Ectodermal cell (in vitro differentiated cells): ENCODE measurements at regions not wholly inside any gene's neighbourhood (a gene's known extent, or its start where the extent isn't known, plus 50 kb on each side); places are given as distances from the start of the nearest gene placed in this dataset.

Source experiments
- H3K27ac ChIP-seq: 2 replicates; pipeline ENCODE4 v1.7.0; 2013; ENCODE audit warnings: mild to moderate bottlenecking, low read depth, low read length; ENCODE audit not compliant: insufficient read depth, poor library complexity, severe bottlenecking
- H3K27me3 ChIP-seq: 2 replicates; pipeline ENCODE4 v1.7.0; 2013; ENCODE audit warnings: mild to moderate bottlenecking, low read length; ENCODE audit not compliant: insufficient read depth, control insufficient read depth, poor library complexity, severe bottlenecking
- H3K36me3 ChIP-seq: one replicate; pipeline ENCODE4 v1.7.0; 2013; ENCODE audit warnings: low read length; ENCODE audit not compliant: control insufficient read depth, insufficient read depth
- H3K4me1 ChIP-seq: one replicate; pipeline ENCODE4 v1.7.0; 2013; ENCODE audit warnings: low read length; ENCODE audit not compliant: control insufficient read depth, insufficient read depth
- H3K4me3 ChIP-seq: 2 replicates; pipeline ENCODE4 v1.7.0; 2013; ENCODE audit warnings: low read depth, low read length, control low read depth; ENCODE audit not compliant: insufficient read depth
- H3K9me3 ChIP-seq: 2 replicates; pipeline ENCODE4 v1.7.0; 2013; ENCODE audit warnings: mild to moderate bottlenecking, low read length, moderate library complexity; ENCODE audit not compliant: control insufficient read depth
- WGBS, 2 experiments: methylation state at CpG; one replicate each; pipeline ENCODE4 v1.1.7; 2013; ENCODE audit warnings: missing lambda C conversion rate in 2 of 2; 5-methylcytosine and 5-hydroxymethylcytosine counted together

- WGBS, 2 experiments: 93 to 96% methylated on average over 11 of the region's 11 CpGs
- H3K27ac ChIP-seq: no peak overlapping the region
- no peaks in the 10 kb centered on the region for H3K4me1 ChIP-seq
- no peaks in the 10 kb centered on the region for H3K36me3 ChIP-seq
- no peak overlapping the region for H3K4me3 ChIP-seq
- H3K9me3 ChIP-seq: no peaks in the 10 kb centered on the region
- H3K27me3 ChIP-seq: no peaks in the 10 kb centered on the region
Observed at GRCh38 chr12:127411981-127412380, 855.0 kb upstream of the TMEM132C start.

GRCh38 chr12:127412866-127413265, 854.1 kb upstream of the TMEM132C start:
- H3K4me1 ChIP-seq: no peaks in the 10 kb centered on the region
- H3K4me3 ChIP-seq: no peak overlapping the region
- WGBS, 2 experiments: 93% methylated on average over 4 of the region's 4 CpGs
- no peaks in the 10 kb centered on the region for H3K9me3 ChIP-seq
- H3K36me3 ChIP-seq: no peaks in the 10 kb centered on the region
- no peak overlapping the region for H3K27ac ChIP-seq
- H3K27me3 ChIP-seq: no peaks in the 10 kb centered on the region

GRCh38 chr12:127414186-127414585, 852.8 kb upstream of the TMEM132C start:
- Histone ChIP-seq H3K4me1 (no peaks in the 10 kb centered on the region), H3K4me3 (no peak overlapping the region), H3K36me3 (no peaks in the 10 kb centered on the region), H3K9me3 (no peaks in the 10 kb centered on the region), H3K27ac (no peak overlapping the region), H3K27me3 (no peaks in the 10 kb centered on the region)
- 83 to 86% methylated on average over 8 of the region's 8 CpGs for WGBS, 2 experiments

DNA sequence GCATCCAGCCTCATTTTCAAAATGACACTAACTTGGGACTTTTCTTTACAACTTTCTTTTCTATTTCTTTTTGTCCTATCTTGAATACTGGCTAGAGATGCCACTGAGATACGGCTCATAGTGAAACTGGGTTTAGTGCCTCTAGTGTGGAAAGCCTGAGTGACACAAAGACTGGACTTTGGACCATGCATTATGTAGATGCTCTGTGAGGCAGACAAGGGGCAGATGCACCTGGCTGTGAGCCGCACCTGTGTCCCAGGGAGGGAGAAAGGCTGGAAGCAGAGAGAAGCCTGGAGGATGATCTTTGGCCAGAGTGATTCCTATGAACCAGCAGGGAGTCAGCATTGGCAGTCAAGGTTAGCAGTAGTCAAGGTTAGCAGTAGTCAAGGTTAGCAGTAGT, 852.3 kb upstream of the TMEM132C start:
- Histone ChIP-seq H3K4me1 (no peaks in the 10 kb centered on the region), H3K27ac (no peak overlapping the region), H3K4me3 (no peak overlapping the region), H3K9me3 (no peaks in the 10 kb centered on the region), H3K36me3 (no peaks in the 10 kb centered on the region), H3K27me3 (no peaks in the 10 kb centered on the region)
- WGBS, 2 experiments: 93 to 94% methylated on average over 2 of the region's 2 CpGs

GRCh38 chr12:127416796-127417195, 850.2 kb upstream of the TMEM132C start:
- Histone ChIP-seq H3K27ac (no peak overlapping the region), H3K4me1 (no peaks in the 10 kb centered on the region), H3K9me3 (no peaks in the 10 kb centered on the region), H3K36me3 (no peaks in the 10 kb centered on the region), H3K27me3 (no peaks in the 10 kb centered on the region), H3K4me3 (no peak overlapping the region)
- 89 to 92% methylated on average over 3 of the region's 3 CpGs for WGBS, 2 experiments

GRCh38 chr12:127419111-127419510, 847.9 kb upstream of the TMEM132C start:
- Histone ChIP-seq H3K36me3 (no peaks in the 10 kb centered on the region), H3K27me3 (no peaks in the 10 kb centered on the region), H3K4me1 (no peaks in the 10 kb centered on the region), H3K4me3 (no peak overlapping the region), H3K27ac (no peak overlapping the region), H3K9me3 (no peaks in the 10 kb centered on the region)
- WGBS, 2 experiments: 91% methylated on average over 2 of the region's 2 CpGs

DNA sequence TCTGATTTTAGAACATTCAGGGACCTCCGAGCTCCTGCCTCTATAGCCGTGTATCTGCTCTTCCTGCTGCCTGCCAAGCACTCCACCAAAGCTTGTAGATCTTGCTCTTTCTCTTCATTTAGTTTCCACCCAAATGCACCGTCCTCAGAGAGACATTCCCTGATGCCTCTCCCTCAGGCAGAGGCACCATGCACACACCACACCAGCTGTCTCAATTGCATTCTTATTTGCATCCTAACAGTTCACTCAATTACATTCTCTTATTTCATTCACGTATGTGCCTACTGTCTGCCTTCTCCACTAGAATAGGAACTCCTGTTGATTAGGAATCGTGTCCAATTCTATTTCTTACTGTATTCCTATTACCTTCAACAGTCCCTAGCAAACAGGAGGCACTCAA, 845.4 kb upstream of the TMEM132C start:
- 84 to 86% methylated on average over 5 of the region's 5 CpGs for WGBS, 2 experiments

GRCh38 chr12:127422935-127423566, 843.9 kb upstream of the TMEM132C start:
- Histone ChIP-seq H3K4me3 (no peak overlapping the region), H3K27ac (no peak overlapping the region), H3K9me3 (no peaks in the 10 kb centered on the region), H3K36me3 (no peaks in the 10 kb centered on the region), H3K4me1 (no peaks in the 10 kb centered on the region), H3K27me3 (no peaks in the 10 kb centered on the region)
- 93 to 96% methylated on average over 9 of the region's 9 CpGs for WGBS, 2 experiments

More for the DNA sequence above, 845.4 kb upstream of the TMEM132C start:
- H3K27me3 ChIP-seq: no peaks in the 10 kb centered on the region
- H3K4me1 ChIP-seq: no peaks in the 10 kb centered on the region
- no peak overlapping the region for H3K27ac ChIP-seq
- H3K4me3 ChIP-seq: no peak overlapping the region
- H3K9me3 ChIP-seq: no peaks in the 10 kb centered on the region
- no peaks in the 10 kb centered on the region for H3K36me3 ChIP-seq

DNA sequence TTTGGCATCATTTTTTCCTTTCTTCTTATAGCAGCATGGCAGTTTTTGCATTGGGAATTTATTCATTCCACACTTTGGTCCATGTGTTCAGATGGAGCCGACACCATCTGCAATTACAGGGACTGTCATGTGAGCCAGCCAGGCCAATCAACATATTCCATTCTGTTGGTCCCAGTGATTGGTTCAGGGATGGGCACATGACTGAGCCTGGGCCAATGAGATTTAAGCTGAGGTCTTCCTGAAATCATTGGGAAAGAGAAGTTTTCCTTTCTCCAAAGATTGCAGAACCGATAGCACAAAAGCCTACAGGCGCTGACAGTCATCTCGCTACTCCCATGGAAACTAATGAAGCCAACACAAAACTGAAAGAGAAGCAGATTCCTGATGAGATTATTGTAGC, 841.5 kb upstream of the TMEM132C start:
- no peak overlapping the region for H3K27ac ChIP-seq
- no peaks in the 10 kb centered on the region for H3K4me1 ChIP-seq
- H3K36me3 ChIP-seq: no peaks in the 10 kb centered on the region
- no peaks in the 10 kb centered on the region for H3K27me3 ChIP-seq
- H3K4me3 ChIP-seq: no peak overlapping the region
- WGBS, 2 experiments: 81 to 84% methylated on average over 4 of the region's 4 CpGs
- no peaks in the 10 kb centered on the region for H3K9me3 ChIP-seq

GRCh38 chr12:127428420-127428819, 838.5 kb upstream of the TMEM132C start:
- H3K9me3 ChIP-seq: no peaks in the 10 kb centered on the region
- no peak overlapping the region for H3K27ac ChIP-seq
- no peaks in the 10 kb centered on the region for H3K27me3 ChIP-seq
- no peak overlapping the region for H3K4me3 ChIP-seq
- no peaks in the 10 kb centered on the region for H3K36me3 ChIP-seq
- no peaks in the 10 kb centered on the region for H3K4me1 ChIP-seq
- WGBS, 2 experiments: 90 to 93% methylated on average over 6 of the region's 6 CpGs
